IMR-90 (cell line): ENCODE measurements at regions not wholly inside any gene's neighbourhood (a gene's known extent, or its start where the extent isn't known, plus 50 kb on each side); places are given as distances from the start of the nearest gene placed in this dataset.

ENCODE experiments used
- ATAC-seq: fragments of 200-7000 bp; cut with Tn5 transposase; 2 replicates; pipeline ENCODE4 v1.9.1; 2020; ENCODE audit warnings: low read depth, mild to moderate bottlenecking, moderate library complexity
- BruUV-seq: library from RNA; stranded (reverse); fragments of 400-500 nt; replicated peaks from 2 replicates; lab custom pipeline; 2021; lab: Mats Ljungman, UMichigan
- CTCF ChIA-PET: fragments of 300-600 bp; formaldehyde crosslinking; extraction: SDS; loops from one replicate; lab custom pipeline; 2021; ENCODE audit warnings: antibody characterized with exemption; lab: Yijun Ruan, JAX
- POLR2A ChIA-PET: fragments of 300-600 bp; sonication (Branson Sonifier 250); formaldehyde crosslinking; loops from one replicate; lab custom pipeline; 2022; ENCODE audit warnings: antibody characterized with exemption; ENCODE audit not compliant: unreplicated experiment; lab: Charles Lee
- DNase-seq: peaks from one replicate; pipeline ENCODE4 v3.0.0; 2013
- H2AFZ ChIP-seq: replicated peaks from 2 replicates; pipeline ENCODE3; 2013; ENCODE audit warnings: low read length, mild to moderate bottlenecking; ENCODE audit not compliant: poor library complexity
- H2AK5ac ChIP-seq: 2 replicates; pipeline ENCODE4 v1.6.1; 2013; ENCODE audit warnings: low read depth, low read length, inconsistent platforms
- H2AK9ac ChIP-seq: replicated peaks from 2 replicates; pipeline ENCODE3; 2013; ENCODE audit warnings: mild to moderate bottlenecking, low read depth, low read length, moderate library complexity; ENCODE audit not compliant: poor library complexity
- H2BK120ac ChIP-seq: 2 replicates; pipeline ENCODE4 v1.6.1; 2013; ENCODE audit warnings: low read depth, low read length, inconsistent platforms
- H2BK15ac ChIP-seq: 3 replicates; pipeline ENCODE4 v1.6.1; 2013; ENCODE audit warnings: low read depth, low read length, inconsistent platforms
- H2BK20ac ChIP-seq: 2 replicates; pipeline ENCODE4 v1.6.1; 2013; ENCODE audit warnings: low read depth, mild to moderate bottlenecking, inconsistent platforms, low read length, moderate library complexity
- H2BK5ac ChIP-seq: 2 replicates; pipeline ENCODE4 v1.6.1; 2013; ENCODE audit warnings: mild to moderate bottlenecking, low read depth, low read length, inconsistent platforms; ENCODE audit not compliant: poor library complexity, severe bottlenecking
- H3K14ac ChIP-seq: replicated peaks from 2 replicates; pipeline ENCODE4 v1.6.1; 2013; ENCODE audit warnings: low read depth, low read length, inconsistent platforms
- H3K18ac ChIP-seq: 2 replicates; pipeline ENCODE4 v1.6.1; 2013; ENCODE audit warnings: low read depth, low read length, control low read depth
- H3K23ac ChIP-seq: 2 replicates; pipeline ENCODE4 v1.6.1; 2013; ENCODE audit warnings: low read depth, low read length, inconsistent platforms
- H3K27ac ChIP-seq: 2 replicates; pipeline ENCODE4 v1.5.1; 2013; ENCODE audit warnings: mild to moderate bottlenecking, control low read depth, low read length; ENCODE audit not compliant: insufficient read depth
- H3K27me3 ChIP-seq: 2 replicates; pipeline ENCODE4 v1.6.1; 2013; ENCODE audit warnings: low read length; ENCODE audit not compliant: control insufficient read depth, insufficient read depth
- H3K36me3 ChIP-seq: 2 replicates; pipeline ENCODE4 v1.6.1; 2013; ENCODE audit warnings: low read length, mixed read lengths; ENCODE audit not compliant: control insufficient read depth, insufficient read depth
- H3K4ac ChIP-seq: 2 replicates; pipeline ENCODE4 v1.6.1; 2013; ENCODE audit warnings: low read depth, low read length, inconsistent platforms
- H3K4me1 ChIP-seq: 2 replicates; pipeline ENCODE4 v1.6.1; 2013; ENCODE audit warnings: low read length, mixed read lengths; ENCODE audit not compliant: control insufficient read depth, insufficient read depth
- H3K4me2 ChIP-seq: 2 replicates; pipeline ENCODE4 v1.6.1; 2013; ENCODE audit warnings: low read depth, mild to moderate bottlenecking, control low read depth, low read length, moderate library complexity
- H3K4me3 ChIP-seq: 2 replicates; pipeline ENCODE4 v1.5.1; 2013; ENCODE audit warnings: low read depth, mild to moderate bottlenecking, control low read depth, low read length, moderate library complexity; ENCODE audit not compliant: insufficient read depth
- H3K56ac ChIP-seq: 2 replicates; pipeline ENCODE4 v1.6.1; 2013; ENCODE audit warnings: low read length, inconsistent platforms; ENCODE audit not compliant: insufficient read depth; ENCODE audit errors: extremely low read depth
- H3K79me1 ChIP-seq, 2 experiments: 2 replicates each; pipeline ENCODE4 v1.6.1; 2013; ENCODE audit warnings: low read length in 2 of 2, inconsistent platforms in 1 of 2, low read depth in 1 of 2
- H3K9ac ChIP-seq: 2 replicates; pipeline ENCODE4 v1.6.1; 2013; ENCODE audit warnings: low read depth, low read length, control low read depth
- H3K9me1 ChIP-seq: 2 replicates; pipeline ENCODE4 v1.6.1; 2013; ENCODE audit warnings: low read length, inconsistent platforms; ENCODE audit not compliant: insufficient read depth
- H3K9me3 ChIP-seq: 2 replicates; pipeline ENCODE4 v1.6.1; 2013; ENCODE audit warnings: low read length; ENCODE audit not compliant: control insufficient read depth, insufficient read depth
- H4K20me1 ChIP-seq: 2 replicates; pipeline ENCODE4 v1.6.1; 2013; ENCODE audit warnings: low read length, inconsistent platforms; ENCODE audit not compliant: insufficient read depth
- H4K5ac ChIP-seq: 2 replicates; pipeline ENCODE4 v1.6.1; 2013; ENCODE audit warnings: mild to moderate bottlenecking, low read depth, low read length, control low read depth
- H4K8ac ChIP-seq, 2 experiments: 2 replicates each; pipeline ENCODE4 v1.6.1; 2013; ENCODE audit warnings: low read depth in 2 of 2, low read length in 2 of 2, control low read depth in 1 of 2, inconsistent platforms in 1 of 2
- H4K91ac ChIP-seq: 2 replicates; pipeline ENCODE4 v1.6.1; 2013; ENCODE audit warnings: low read depth, low read length, inconsistent platforms; ENCODE audit not compliant: insufficient read depth
- BHLHE40 ChIP-seq: fragments of 150-350 bp; IDR thresholded peaks from 2 replicates; pipeline ENCODE4 v1.6.1; 2016; ENCODE audit warnings: mild to moderate bottlenecking, low read depth, low read length
- CTCF ChIP-seq: conservative IDR thresholded peaks from 2 replicates; pipeline ENCODE4 v1.5.1; 2012; ENCODE audit warnings: mild to moderate bottlenecking, low read depth, low read length, improper control_type of control experiment
- MAZ ChIP-seq: IDR thresholded peaks from 2 replicates; pipeline ENCODE4 v1.6.1; 2012; ENCODE audit warnings: low read depth, mild to moderate bottlenecking, low read length, improper control_type of control experiment, moderate library complexity, borderline replicate concordance
- POLR2A ChIP-seq: IDR thresholded peaks from 2 replicates; pipeline ENCODE4 v1.6.1; 2012; ENCODE audit warnings: mild to moderate bottlenecking, low read depth, low read length
- RFX5 ChIP-seq: IDR thresholded peaks from 2 replicates; pipeline ENCODE4 v1.8.0; 2012; ENCODE audit warnings: low read depth, mild to moderate bottlenecking, low read length, moderate library complexity
- USF2 ChIP-seq: fragments of 150-350 bp; IDR thresholded peaks from 2 replicates; pipeline ENCODE4 v1.6.1; 2017; ENCODE audit warnings: mild to moderate bottlenecking, antibody characterized with exemption, low read length, low read depth
- WGBS, 2 experiments: methylation state at CpG; one replicate each; pipeline versions ENCODE4 v1.1.5 to v1.1.7; 2013; ENCODE audit warnings: missing lambda C conversion rate in 2 of 2; ENCODE audit not compliant: insufficient read length in 1 of 2; ENCODE audit errors: extremely low coverage in 2 of 2; 5-methylcytosine and 5-hydroxymethylcytosine counted together
- dilution Hi-C: fragments of 300-500 bp; cut with HindIII; formaldehyde crosslinking; loops from one replicate; pipeline ENCODE4 v1.14.3; 2018; ENCODE audit warnings: low sequenced_read_pairs; ENCODE audit not compliant: unreplicated experiment
- in situ Hi-C: fragments of 300-500 bp; cut with MboI; formaldehyde crosslinking; loops from 3 replicates; pipeline ENCODE4 v1.14.3; 2019; ENCODE audit warnings: low sequenced_read_pairs, inconsistent platforms, mixed read lengths
- intact Hi-C: fragments of 100-400 bp; cut with micrococcal nuclease; formaldehyde crosslinking; loops from 2 replicates; pipeline ENCODE4 v1.10.0; 2022

- H3K4me1 ChIP-seq = no peaks in the 10 kb centered on the region
- no peak for ATAC-seq
- H3K18ac ChIP-seq = no peak overlapping the region
- H4K20me1 ChIP-seq = no peaks in the 10 kb centered on the region
- H3K79me1 ChIP-seq = no peaks in the 10 kb centered on the region
- no peak for DNase-seq
- ChIA-PET CTCF (no interaction called here), POLR2A (no interaction called here)
- no peaks in the 10 kb centered on the region for H3K27me3 ChIP-seq
- no peak overlapping the region for H2AFZ ChIP-seq
- dilution Hi-C loops = no loop called here
- no peaks in the 10 kb centered on the region for H3K9me1 ChIP-seq
- no peak overlapping the region for H2BK20ac ChIP-seq
- H2BK120ac ChIP-seq = no peak overlapping the region
- H4K8ac ChIP-seq = no peak overlapping the region
- H2AK5ac ChIP-seq = no peak overlapping the region
- H3K9me3 ChIP-seq = no peaks in the 10 kb centered on the region
- H3K56ac ChIP-seq = no peak overlapping the region
- H3K23ac ChIP-seq = no peak overlapping the region
- no peak overlapping the region for H2AK9ac ChIP-seq
- no peak overlapping the region for H3K14ac ChIP-seq
- no peak for TF ChIP-seq CTCF
- no peak for TF ChIP-seq USF2
- no peak for TF ChIP-seq MAZ
- TF ChIP-seq BHLHE40 = no peak
- no peak for TF ChIP-seq RFX5
- TF ChIP-seq POLR2A = no peak
- no peak overlapping the region for H3K4me2 ChIP-seq
- H3K9ac ChIP-seq = no peak overlapping the region
- intact Hi-C loops = no loop called here
- no peak overlapping the region for H2BK5ac ChIP-seq
- in situ Hi-C loops = no loop called here
- no peak overlapping the region for H4K5ac ChIP-seq
- H3K36me3 ChIP-seq = no peaks in the 10 kb centered on the region
- BruUV-seq = no TSS peak
- no peak overlapping the region for H3K4ac ChIP-seq
- H2BK15ac ChIP-seq = no peak overlapping the region
- H4K91ac ChIP-seq = no peak overlapping the region
- no peak overlapping the region for H3K27ac ChIP-seq
- no CpG with 5 or more reads among the region's 4 CpGs for WGBS, 2 experiments
- H3K4me3 ChIP-seq = no peak overlapping the region
These were observed 634.7 kb upstream of the BOD1L1 start for GRCh38 chr4:14262221-14262620.
